HS-27A (cell line): ENCODE measurements at regions not wholly inside any gene's neighbourhood (a gene's known extent, or its start where the extent isn't known, plus 50 kb on each side); places are given as distances from the start of the nearest gene placed in this dataset.
"Not testable (repeated sequence)": the region's sequence is repeated elsewhere in the genome, so short reads cannot be mapped to it uniquely, and the experiment has no call there.

ENCODE experiments used
- DNase-seq: peaks from one replicate; pipeline ENCODE4 v3.0.0-alpha.2; 2012; ENCODE audit warnings: low read depth, missing footprints

DNA sequence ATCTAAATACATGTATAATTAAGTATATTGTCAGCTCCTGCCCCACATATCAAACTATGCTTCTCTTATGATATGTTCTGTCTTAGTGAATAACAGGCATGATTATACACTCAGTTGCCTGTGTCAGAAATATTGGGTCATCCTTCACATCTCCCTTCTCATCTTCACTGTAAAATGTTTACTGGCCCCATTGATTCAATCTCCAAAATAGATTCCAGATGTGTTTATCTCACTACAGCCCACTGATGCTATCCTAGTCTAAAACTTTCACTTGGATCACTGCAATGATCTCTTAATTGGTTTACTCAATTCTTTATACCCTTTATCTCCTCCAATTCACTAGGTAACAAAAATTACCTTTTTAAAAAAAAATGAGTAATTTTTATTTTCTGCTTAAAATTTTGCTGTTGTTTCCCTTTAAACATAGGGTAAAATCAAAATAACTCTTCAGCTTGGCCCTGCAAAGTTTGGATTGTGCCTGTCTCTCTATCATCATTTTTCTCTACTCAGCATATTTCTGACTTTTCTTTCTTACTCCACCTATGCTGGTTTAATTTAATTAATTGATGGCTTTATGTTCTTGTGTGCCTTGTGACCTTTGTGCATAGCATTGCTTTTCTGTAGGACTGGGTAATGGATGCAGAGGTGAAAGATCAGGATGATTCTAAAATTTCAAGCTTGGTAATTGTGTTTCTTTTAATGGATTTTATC, 233.9 kb upstream of the FOXP2 start:
- no peak for DNase-seq

DNA sequence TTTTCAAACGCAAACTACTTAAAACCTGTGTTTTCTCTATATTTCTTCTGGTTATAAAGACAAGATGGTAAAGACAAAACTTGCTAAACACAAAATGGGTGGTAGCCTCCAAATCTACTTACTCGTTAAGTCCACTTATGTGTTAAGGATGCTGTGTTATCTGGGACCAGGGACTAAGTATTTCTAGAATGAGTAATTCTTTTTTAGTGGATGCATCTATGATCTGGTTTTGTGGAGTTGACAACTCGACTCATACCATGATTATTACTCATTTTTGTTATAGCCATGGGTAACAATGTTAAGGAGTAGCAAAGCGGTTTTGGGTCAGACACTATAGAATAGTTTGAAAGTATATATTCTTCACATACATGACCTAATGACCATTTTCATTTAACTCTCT, 239.5 kb upstream of the FOXP2 start:
- peak; percentile 30 for DNase-seq

DNA sequence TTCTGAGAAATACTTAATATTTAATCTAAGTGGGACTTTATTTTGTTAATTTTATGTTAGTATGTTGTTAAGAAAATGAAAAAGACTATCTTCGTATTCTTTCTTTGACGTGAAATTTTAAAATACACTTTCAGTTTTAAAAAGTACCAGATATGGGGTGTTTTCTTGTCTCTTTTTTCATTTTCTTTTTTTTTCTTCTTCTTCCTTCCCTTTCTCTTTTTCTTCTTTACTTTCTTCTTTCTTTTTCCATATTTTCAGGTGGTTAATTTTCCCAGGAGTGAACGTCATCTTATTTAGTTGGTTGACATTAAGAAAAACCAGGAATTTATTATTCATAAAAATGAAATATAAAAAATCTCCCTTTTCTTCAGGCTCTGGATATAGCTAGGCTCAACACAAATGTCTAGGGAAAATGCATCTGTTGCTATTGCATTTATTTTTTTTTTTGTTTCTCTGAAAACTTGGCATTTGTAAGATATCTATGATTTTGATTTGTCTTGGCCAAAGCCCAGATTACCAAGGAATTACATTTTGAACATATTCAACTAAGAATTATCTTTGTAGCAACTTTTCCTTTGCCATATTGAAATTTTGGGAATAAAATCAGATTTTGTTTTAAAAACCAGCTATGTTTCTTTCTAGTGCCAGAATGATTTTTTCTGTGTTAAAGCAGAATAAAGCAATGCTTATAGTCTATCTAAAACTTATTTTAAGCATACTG, 241.3 kb upstream of the FOXP2 start:
- no peak for DNase-seq

DNA sequence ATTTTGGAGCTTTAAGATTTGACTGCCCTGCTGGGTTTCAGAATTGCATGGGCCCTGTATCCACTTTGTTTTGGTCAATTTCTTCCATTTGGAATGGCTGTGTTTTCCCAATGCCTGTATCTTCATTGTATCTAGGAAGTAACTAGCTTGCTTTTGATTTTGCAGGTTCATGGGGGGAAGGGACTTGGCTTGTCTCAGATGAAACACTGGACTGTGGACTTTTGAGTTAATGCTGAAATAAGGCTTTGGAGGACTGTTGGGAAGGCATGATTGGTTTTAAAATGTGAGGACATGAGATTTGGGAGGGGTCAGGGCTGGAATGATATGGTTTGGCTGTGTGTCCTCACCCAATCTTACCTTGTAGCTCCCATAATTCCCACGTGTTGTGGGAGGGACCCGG, 245.2 kb upstream of the FOXP2 start:
- not testable (repeated sequence) for DNase-seq

DNA sequence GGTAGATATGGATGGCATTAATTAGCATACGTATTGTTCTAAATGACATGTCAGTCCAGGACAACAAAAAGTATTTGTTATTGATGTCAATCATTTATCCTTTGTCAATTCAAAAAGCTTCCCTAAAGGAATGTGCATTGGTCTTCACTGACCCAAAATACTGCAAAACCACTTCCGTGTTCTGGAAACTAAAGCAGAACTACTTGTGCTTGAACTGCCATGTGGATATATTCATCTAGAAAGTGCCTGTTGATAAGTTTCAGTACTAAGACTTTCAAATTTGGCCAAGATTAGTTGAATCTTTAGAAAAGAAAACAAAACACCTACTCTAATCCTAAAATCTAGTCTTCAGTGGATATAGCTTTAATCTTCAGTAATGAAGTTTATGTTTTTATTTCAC, 242.1 kb upstream of the PPP1R3A start:
- no peak for DNase-seq

DNA sequence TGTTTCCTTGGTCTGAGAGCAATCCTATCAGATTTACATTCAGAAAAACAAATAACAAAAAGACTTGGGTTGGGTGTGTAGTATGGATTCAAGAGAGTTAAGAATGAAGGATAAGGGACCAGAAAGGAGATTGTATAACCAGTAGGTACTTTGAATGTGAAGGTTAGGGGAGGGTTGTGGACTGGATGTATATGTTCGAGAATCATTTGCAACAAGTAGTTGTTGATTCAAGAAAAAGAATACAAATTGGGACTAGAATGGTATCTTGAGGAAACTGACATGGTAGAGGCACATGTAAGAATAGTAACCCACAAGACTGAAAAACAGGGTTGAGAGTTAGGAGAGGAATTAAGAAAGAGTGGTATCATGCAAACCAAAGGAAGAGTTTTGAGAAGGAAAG, 240.0 kb upstream of the PPP1R3A start:
- no peak for DNase-seq

DNA sequence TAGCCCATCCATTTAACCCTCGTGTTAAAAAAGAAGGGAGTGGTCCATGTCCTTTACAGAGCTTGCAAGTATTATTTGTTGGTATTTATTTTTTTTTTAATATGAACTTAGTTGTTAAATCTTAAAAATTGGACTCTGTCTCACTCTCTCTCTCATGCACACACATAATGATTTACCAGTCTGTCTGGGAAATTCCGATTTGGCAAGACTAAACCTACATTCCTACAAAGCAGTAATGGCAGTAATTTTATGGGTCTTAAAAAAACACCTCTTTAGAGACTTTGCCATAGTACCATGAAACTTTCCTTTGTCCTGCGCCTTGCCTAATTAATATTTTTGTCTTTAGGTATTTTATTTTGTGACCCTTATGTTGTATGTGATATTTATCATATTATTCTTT, 239.5 kb upstream of the PPP1R3A start:
- DNase-seq, result no peak

DNA sequence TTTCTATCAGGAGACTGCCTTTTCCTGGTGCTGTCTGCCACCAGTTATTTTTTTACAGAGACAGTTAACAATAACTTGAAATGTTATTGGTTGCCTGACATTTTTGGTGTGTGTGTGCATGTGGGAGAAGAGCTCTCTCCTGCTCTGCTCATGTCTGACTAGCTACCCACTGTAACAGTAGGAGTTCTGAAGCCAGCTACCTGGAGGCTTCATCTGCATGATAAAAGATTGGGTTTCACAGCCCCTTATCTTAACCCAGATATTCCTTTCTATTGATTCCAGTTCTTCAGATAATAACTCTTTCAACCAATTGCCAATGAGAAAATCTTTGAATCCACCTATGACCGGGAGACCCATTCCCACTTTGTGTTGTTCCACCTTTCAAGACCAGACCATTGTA, 237.4 kb upstream of the PPP1R3A start:
- DNase-seq, result no peak

DNA sequence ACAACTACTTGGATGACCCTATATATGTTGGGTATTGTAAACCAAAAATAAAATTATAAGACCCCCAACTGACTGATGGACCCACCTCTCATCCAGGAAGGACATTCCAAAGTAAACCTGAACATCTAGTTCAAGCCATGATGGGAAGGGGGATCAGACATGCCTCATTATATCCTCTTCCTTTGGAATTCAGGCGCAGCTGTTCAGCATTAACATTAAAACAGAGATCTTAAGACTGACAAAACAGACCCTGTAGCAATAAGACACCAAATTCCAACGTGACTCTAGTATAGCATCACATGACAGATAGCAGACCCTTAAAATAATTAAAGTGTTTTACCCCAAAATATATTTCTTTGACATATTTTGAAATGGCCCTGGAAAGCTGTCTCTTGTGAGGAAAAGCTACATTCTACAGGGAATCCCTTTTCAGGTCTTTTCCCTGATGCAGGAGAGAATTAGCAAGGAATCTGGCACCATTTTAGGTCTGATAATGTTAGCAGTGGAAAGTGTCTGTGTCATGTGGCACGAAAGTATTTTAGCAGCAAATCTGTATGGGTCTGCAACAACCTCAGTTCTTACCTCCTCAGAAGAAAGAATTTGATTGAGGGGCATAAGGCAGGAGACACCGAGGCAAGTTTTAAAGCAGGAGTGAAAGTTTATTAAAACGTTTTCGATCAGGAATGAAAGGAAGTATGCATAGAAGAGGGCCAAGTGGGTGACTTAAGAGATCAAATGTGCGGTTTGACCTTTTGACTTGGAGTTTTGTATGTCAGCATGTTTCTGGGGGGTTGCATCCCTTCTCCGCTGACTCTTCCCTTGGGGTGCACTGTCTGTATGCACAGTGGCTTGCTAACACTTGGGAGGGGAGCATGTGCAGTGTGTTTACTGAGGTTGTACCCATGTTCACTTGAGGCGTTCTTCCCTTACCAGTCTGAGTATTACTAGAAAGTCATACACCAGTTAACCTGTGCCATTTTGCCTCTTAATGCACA, 236.6 kb upstream of the PPP1R3A start:
- no peak for DNase-seq

DNA sequence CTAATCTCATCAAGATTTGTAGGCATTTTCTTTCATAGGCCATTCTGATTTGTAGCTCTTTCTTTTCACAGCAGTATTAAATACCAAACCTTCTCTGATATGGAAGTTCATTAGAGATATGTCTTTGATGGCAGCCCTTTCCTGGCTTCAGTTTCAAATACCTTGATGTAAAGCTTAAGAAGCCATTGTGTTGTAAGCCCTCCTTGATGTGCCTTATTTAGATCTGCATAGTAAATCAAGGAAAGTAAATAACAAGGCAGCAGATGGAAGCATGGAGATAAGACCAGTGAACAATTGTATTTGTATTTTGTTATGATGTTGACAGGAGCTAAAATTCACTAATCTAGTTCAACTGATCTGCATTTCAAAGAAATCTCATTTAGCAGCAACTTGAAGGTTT, 234.9 kb upstream of the PPP1R3A start:
- DNase-seq, result no peak

DNA sequence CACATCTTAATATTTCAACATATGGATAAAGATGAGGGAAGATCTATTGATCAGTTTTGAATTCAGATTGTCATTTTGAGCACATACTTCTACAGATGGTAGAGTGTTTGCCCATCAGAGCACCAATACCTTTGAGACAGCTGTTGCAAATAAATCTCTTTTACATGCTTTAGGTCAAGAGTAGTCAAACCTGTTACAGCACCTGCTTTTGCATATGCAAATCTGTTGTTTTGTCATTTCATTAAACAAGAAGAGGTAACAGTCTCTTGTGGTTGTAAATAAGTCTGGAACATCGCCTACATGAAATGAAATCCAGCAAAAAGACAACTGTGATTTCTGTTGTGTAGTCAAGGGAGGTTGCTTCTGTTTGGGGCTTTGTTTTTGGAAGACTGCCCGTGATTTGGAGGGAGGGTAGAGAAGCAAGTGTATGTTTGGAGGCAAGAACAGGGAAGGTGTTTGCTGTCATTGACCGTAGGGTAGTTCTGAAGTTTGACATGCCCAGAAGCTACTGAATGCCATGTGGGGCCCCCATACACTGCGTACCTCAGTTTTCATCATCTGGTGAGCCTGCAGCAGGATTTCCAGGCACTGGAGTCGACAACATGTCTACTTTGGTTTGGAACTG, 233.6 kb upstream of the PPP1R3A start:
- no peak for DNase-seq

DNA sequence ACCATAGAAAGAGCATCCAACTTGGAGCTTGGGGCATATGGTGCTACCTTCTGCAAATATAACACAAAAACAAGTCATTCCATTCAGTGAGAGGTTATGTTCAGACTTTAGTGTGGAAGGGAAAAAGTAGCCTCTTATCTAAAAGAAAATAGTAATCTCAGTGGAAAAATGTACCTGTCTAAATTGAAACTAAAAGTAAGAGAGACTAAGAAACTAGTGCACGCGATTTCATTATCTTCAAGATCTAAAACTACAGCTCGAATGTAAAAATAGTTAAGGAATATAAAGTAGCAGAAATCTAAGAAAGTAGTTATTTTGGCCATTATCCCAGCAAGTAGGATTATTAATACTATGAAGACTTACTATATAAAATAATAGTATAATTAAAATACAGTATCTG, 233.0 kb upstream of the PPP1R3A start:
- no peak for DNase-seq

DNA sequence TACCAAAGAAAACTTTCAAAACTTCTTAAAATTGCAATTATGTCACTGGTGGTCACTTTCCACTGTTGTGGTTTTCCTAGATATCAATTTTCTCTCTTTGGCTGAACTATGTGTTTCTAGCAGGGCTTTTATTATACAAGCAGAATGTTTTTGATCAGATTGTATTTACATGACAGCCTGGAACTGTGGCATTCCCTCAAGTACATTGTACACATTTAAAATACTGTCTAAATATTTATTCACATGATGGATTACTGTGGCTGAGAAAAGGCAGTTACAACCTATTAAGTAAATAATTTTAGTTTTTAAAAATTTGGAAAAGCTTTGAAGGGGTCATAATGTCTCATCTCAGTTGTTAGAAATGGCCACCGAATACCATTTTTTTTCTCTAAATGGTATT, 231.9 kb upstream of the PPP1R3A start:
- no peak for DNase-seq

DNA sequence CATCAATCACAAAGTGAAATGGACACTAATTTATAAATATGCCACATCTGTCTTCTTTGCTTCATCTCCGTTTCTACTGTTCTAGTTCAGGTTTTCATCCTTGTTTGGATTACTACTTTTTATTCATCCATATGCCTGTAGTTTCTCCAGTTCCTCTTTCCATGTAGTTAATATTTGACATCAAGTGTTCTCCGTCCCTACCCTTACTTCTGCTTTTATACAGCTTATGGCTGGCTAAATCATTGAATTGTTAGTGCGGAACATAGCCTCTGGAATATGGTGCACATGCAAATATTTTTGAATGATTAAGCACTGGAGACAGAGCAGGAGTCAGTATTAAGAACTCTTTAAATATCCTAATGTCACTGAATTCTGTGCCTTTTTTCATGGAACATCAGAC, 230.0 kb upstream of the PPP1R3A start:
- no peak for DNase-seq

DNA sequence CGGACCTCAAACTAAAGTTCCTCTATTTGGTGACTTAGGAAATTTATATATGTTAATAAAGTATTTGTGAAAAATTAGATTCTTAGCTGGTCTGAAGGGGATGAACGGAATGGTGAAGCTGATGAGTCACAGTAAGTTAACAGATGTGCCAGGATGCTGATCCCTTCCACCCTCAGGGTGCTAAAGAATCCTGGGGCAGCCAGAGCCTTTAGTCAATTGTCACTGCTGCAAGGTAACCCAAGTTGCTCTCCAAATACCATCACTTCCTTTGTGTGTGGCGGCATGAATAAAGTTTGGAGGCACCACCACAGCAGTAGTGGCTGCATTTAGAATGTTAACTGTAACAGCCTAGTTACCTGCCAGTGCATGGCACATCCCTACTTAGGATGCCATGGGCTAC, 222.6 kb upstream of the PPP1R3A start:
- no peak for DNase-seq

DNA sequence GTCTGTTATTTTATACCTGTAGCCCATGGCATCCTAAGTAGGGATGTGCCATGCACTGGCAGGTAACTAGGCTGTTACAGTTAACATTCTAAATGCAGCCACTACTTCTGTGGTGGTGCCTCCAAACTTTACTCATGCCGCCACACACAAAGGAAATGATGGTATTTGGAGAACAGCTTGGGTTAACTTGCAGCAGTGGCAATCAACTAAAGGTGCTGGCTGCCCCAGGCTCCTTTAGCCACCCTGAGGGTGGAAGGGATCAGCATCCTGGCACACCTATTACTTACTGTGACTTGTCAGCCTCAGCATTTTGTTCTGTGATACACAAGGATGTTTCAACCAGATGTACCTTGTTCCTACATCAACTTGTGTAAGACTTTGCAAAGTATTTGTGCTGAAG, 221.8 kb upstream of the PPP1R3A start:
- no peak for DNase-seq

DNA sequence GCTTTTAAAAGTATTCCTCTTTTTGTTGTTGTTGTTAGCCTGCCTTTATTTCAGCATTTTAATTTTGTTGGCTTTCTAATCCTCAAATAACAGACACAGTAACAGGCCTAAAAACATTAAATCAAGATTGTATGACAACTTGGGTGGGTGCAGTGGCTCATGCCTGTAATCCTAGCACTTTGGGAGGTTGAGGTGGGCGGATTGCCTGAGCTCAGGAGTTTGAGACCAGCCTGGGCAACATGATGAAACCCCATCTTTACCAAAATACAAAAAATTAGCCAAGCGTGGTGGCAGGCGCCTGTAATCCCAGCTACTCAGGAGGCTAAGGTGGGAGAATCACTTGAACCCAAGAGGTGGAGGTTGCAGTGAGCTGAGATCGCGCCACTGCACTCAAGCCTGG, 220.9 kb upstream of the PPP1R3A start:
- DNase-seq, result not testable (repeated sequence)

DNA sequence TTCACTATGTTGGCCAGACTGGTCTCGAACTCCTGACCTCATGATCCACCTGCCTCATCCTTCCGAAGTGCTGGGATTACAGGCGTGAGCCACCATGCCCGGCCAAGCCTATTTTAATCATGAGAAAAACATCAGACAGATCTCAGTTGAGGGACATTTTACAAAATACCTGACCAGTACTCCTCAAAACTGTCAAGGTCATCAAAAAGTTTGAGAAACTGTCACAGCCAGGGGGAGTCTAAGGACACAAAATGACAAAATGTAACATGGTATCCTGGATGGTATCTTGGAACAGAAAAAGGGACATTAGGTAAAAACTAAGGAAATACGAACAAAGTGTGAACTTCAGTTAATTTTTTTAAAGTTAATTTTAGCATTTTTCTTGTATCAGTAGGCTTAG, 219.8 kb upstream of the PPP1R3A start:
- DNase-seq, result no peak

DNA sequence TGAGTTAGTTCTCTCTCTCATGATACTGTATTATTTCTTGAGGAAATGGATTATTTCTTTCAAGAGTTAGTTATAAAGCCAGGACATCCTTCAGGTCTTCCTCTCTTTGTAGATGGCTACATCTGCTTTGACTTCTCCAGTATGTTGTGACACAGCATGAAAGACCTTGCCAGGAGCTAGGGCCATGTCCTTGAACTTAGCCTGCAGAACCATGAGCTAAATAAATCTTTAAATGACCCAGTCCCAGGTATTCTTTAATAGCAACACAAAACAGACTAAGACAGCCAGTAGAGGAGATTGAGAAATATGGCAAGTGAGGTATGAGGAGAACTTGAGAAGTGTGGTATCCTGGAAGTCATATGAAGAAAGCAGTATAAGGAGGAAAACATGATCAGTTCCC, 214.9 kb upstream of the PPP1R3A start:
- no peak for DNase-seq

DNA sequence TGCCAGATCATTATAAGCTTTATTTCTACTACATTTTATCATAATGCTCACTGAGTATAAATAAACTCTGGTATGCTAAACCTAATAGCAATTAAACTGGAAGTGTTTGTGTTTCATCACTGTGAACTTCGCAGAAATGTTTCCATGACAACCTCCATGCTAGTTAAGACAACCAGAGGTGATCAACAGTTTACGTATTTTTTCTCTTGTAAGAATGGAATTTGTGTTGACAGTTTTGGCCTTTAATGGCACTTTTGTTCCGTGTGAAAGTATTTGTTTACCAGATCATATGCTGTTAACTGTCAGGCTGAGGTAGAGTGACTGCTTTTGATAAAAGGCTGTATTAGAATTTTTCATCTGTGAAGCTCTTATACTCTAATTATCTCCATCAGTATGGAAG, 212.1 kb upstream of the PPP1R3A start:
- no peak for DNase-seq

DNA sequence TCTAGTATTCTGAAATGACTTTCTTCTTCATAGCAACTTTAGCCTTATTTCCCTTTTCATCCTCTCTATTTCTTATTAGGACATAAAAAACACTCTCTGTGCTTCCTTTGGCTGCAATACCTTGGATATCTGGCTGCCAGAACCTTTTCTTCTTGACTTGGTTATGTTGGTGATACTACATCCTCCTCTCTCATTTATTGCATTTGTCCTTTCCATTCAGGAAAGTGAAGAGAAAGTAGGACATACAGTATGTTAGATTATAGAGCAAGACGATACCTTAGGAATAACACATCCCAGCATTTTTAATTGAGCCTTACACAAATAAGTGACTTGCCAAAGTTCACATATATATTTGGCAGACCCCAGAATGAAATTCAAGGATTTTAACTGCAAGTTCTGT, 210.1 kb upstream of the PPP1R3A start:
- no peak for DNase-seq

DNA sequence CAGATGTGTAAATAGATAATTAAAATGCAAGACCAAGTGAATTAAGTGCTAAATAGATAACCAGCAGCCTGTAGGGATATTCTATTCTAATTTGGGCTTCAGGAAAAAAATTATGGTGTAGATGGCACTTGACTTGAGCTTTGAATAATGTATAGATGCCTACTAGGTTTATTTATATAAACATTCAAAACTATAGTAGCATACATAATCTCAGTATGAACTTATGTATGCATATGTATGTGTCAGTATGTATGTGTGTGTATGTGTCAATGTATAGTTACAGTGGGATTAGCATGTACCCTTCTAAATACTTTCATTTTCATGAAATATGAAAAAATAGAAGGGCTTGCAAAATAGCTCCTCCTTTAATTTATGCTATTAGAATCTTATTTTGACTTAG, 207.3 kb upstream of the PPP1R3A start:
- no peak for DNase-seq
